ENCODE measurements at regions not wholly inside any gene's neighbourhood (a gene's known extent, or its start where the extent isn't known, plus 50 kb on each side); places are given as distances from the start of the nearest gene placed in this dataset.

DNA sequence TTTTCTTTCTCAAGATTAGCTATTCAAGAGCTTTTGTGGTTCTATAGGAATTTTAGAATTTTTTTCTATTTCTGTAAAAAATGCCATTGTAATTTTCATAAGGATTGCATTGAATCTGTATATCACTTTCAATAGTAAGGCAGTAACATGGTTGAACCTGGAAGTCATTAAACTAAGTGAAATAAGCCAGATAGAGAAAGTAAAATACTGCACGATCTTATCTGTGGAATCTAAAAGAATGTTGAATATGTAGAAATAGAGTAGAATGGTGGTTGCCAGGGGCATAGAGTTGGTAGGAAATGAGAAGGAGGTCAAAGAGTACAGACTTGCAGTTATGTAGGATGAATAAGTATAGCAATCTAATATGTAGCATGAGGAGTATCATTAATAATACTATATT, 1073.5 kb upstream of the LRRN3 start:
- TF ChIP-seq, protein P1, sequence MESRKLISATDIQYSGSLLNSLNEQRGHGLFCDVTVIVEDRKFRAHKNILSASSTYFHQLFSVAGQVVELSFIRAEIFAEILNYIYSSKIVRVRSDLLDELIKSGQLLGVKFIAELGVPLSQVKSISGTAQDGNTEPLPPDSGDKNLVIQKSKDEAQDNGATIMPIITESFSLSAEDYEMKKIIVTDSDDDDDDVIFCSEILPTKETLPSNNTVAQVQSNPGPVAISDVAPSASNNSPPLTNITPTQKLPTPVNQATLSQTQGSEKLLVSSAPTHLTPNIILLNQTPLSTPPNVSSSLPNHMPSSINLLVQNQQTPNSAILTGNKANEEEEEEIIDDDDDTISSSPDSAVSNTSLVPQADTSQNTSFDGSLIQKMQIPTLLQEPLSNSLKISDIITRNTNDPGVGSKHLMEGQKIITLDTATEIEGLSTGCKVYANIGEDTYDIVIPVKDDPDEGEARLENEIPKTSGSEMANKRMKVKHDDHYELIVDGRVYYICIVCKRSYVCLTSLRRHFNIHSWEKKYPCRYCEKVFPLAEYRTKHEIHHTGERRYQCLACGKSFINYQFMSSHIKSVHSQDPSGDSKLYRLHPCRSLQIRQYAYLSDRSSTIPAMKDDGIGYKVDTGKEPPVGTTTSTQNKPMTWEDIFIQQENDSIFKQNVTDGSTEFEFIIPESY (IDR thresholded peaks at IDR 0.05) = no peak
- TF ChIP-seq POLR2AphosphoS5 (IDR thresholded peaks at IDR 0.05; ENCODE audit: low read length) = no peak
- TF ChIP-seq, protein P2, sequence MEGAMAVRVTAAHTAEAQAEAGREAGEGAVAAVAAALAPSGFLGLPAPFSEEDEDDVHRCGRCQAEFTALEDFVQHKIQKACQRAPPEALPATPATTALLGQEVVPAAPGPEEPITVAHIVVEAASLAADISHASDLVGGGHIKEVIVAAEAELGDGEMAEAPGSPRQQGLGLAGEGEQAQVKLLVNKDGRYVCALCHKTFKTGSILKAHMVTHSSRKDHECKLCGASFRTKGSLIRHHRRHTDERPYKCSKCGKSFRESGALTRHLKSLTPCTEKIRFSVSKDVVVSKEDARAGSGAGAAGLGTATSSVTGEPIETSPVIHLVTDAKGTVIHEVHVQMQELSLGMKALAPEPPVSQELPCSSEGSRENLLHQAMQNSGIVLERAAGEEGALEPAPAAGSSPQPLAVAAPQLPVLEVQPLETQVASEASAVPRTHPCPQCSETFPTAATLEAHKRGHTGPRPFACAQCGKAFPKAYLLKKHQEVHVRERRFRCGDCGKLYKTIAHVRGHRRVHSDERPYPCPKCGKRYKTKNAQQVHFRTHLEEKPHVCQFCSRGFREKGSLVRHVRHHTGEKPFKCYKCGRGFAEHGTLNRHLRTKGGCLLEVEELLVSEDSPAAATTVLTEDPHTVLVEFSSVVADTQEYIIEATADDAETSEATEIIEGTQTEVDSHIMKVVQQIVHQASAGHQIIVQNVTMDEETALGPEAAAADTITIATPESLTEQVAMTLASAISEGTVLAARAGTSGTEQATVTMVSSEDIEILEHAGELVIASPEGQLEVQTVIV (IDR thresholded peaks at IDR 0.05; ENCODE audit: borderline replicate concordance, partially characterized antibody) = no peak
- TF ChIP-seq SREBF2 (IDR thresholded peaks at IDR 0.05; ENCODE audit: low read length) = no peak
- no peak for TF ChIP-seq CEBPB (IDR thresholded peaks at IDR 0.05; ENCODE audit: borderline replicate concordance in 1 of 2, low read depth in 2 of 2, low read length in 2 of 2)
- TF ChIP-seq, protein P3, sequence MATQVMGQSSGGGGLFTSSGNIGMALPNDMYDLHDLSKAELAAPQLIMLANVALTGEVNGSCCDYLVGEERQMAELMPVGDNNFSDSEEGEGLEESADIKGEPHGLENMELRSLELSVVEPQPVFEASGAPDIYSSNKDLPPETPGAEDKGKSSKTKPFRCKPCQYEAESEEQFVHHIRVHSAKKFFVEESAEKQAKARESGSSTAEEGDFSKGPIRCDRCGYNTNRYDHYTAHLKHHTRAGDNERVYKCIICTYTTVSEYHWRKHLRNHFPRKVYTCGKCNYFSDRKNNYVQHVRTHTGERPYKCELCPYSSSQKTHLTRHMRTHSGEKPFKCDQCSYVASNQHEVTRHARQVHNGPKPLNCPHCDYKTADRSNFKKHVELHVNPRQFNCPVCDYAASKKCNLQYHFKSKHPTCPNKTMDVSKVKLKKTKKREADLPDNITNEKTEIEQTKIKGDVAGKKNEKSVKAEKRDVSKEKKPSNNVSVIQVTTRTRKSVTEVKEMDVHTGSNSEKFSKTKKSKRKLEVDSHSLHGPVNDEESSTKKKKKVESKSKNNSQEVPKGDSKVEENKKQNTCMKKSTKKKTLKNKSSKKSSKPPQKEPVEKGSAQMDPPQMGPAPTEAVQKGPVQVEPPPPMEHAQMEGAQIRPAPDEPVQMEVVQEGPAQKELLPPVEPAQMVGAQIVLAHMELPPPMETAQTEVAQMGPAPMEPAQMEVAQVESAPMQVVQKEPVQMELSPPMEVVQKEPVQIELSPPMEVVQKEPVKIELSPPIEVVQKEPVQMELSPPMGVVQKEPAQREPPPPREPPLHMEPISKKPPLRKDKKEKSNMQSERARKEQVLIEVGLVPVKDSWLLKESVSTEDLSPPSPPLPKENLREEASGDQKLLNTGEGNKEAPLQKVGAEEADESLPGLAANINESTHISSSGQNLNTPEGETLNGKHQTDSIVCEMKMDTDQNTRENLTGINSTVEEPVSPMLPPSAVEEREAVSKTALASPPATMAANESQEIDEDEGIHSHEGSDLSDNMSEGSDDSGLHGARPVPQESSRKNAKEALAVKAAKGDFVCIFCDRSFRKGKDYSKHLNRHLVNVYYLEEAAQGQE (IDR thresholded peaks at IDR 0.05; ENCODE audit: low read depth, low read length) = no peak
- TF ChIP-seq SRF (IDR thresholded peaks at IDR 0.05; ENCODE audit: low read depth in 2 of 2, low read length in 2 of 2) = no peak
- no peak for TF ChIP-seq IRF4 (IDR thresholded peaks at IDR 0.05; ENCODE audit: low read depth, low read length)
- no peak for TF ChIP-seq SMC3 (IDR thresholded peaks at IDR 0.05; ENCODE audit: borderline replicate concordance, low read length)
- TF ChIP-seq GABPA (IDR thresholded peaks at IDR 0.05; ENCODE audit: low read depth) = no peak
- no peak for TF ChIP-seq TCF12 (IDR thresholded peaks at IDR 0.05; ENCODE audit: low read depth, low read length)
- TF ChIP-seq YY1 (IDR thresholded peaks at IDR 0.05; ENCODE audit: low read depth, low read length) = no peak
